Activated CD4-positive, alpha-beta memory T cell treated with anti-CD3 and anti-CD28 coated beads for 36 hours (primary cell): ENCODE measurements at regions not wholly inside any gene's neighbourhood (a gene's known extent, or its start where the extent isn't known, plus 50 kb on each side); places are given as distances from the start of the nearest gene placed in this dataset.

Experiments used
- CTCF ChIA-PET: fragments of 350-600 bp; sonication (Branson Sonifier 250); formaldehyde crosslinking; loops from one replicate; lab custom pipeline; 2021; ENCODE audit warnings: antibody characterized with exemption, inconsistent platforms; lab: Charles Lee
- POLR2A ChIA-PET: fragments of 350-600 bp; sonication (Branson Sonifier 250); formaldehyde crosslinking; loops from one replicate; lab custom pipeline; 2021; ENCODE audit warnings: antibody characterized with exemption; lab: Charles Lee
- DNase-seq: peaks from one replicate; pipeline ENCODE4 v3.0.0-alpha.2; 2020
- H3K27ac Mint-ChIP-seq: one replicate; pipeline ENCODE4 v1.8.0; 2021; ENCODE audit warnings: mixed read lengths
- H3K27me3 Mint-ChIP-seq: one replicate; pipeline ENCODE4 v1.8.0; 2021; ENCODE audit warnings: mixed read lengths
- H3K36me3 Mint-ChIP-seq: one replicate; pipeline ENCODE4 v1.8.0; 2021; ENCODE audit warnings: mixed read lengths
- H3K4me1 Mint-ChIP-seq: one replicate; pipeline ENCODE4 v1.8.0; 2021; ENCODE audit warnings: low read depth, mixed read lengths
- H3K4me3 Mint-ChIP-seq: one replicate; pipeline ENCODE4 v1.8.0; 2021; ENCODE audit warnings: mild to moderate bottlenecking, mixed read lengths
- H3K9me3 Mint-ChIP-seq: one replicate; pipeline ENCODE4 v1.8.0; 2021; ENCODE audit warnings: mixed read lengths
- intact Hi-C: fragments of 100-400 bp; cut with micrococcal nuclease; formaldehyde crosslinking; loops from one replicate; pipeline ENCODE4 v1.15.1; 2023

DNA sequence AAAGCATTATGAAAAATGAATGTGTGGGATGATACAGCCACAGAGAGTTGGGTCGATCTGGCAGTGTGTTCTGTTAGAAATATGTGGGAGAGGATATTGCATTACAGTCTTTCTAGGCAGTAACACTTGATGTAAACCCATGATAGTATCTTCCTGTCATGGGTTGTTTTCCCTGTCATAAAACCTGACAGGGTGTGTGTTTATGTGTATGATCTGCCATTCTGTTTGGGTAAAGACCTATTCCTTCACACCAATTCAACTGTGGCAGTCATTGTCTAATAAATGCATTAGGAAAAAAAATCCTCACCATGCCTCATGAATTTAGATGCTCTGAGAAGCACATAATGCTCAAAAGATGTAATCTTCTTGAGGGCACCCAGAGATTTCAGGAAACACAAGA lies 501.7 kb downstream of the CDY2B start:
- Mint-ChIP-seq H3K4me1 (no peaks in the 10 kb centered on the region), H3K27ac (no peak overlapping the region), H3K9me3 (no peaks in the 10 kb centered on the region), H3K36me3 (no peaks in the 10 kb centered on the region), H3K27me3 (no peaks in the 10 kb centered on the region), H3K4me3 (no peak overlapping the region)
- CTCF ChIA-PET, result no interaction called here
- intact Hi-C loops, result no loop called here
- POLR2A ChIA-PET, result no interaction called here
- DNase-seq, result no peak

DNA sequence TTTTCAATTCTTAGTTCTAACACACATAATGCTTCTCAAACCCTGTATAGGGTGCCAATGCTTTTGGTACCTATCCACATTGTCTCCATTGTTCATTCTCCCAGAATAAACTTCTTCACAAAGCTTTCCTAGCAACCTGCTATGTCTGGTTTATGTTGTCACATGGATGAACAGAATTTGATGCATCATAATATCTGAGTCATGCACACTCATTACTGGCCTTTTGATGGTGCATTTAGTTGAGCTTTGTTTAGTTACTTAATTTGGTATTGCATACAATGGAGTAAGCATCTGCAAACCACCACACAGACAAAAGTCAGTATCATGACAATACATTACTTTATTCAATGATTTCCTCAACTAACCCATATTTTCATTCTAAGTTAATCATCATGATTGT lies 511.6 kb downstream of the CDY2B start:
- intact Hi-C loops, result no loop called here
- no peaks in the 10 kb centered on the region for H3K9me3 Mint-ChIP-seq
- no peaks in the 10 kb centered on the region for H3K27me3 Mint-ChIP-seq
- H3K36me3 Mint-ChIP-seq, result no peaks in the 10 kb centered on the region
- POLR2A ChIA-PET, result no interaction called here
- H3K4me1 Mint-ChIP-seq, result no peaks in the 10 kb centered on the region
- CTCF ChIA-PET, result no interaction called here
- H3K27ac Mint-ChIP-seq, result no peak overlapping the region
- DNase-seq, result no peak
- H3K4me3 Mint-ChIP-seq, result no peak overlapping the region

DNA sequence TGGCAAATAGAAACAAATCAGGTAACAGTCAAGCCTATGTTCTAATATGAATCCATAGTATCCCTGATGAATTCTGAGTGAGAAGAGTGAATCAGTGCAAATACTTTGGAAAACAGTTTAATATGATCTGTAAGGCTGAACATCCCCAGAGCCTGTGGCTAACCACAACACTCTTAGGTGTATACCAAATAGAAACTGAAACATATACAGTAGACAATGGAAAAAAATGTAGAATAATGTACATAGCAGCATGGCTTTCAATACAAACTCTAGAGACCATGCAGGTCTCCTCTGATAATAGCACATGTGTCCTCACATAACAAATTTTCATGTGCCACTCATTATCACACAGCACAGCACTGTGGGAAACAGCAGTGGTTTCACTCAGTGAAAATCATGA lies 513.6 kb downstream of the CDY2B start:
- no peaks in the 10 kb centered on the region for H3K4me1 Mint-ChIP-seq
- DNase-seq, result no peak
- no peak overlapping the region for H3K27ac Mint-ChIP-seq
- H3K36me3 Mint-ChIP-seq, result no peaks in the 10 kb centered on the region
- ChIA-PET CTCF (no interaction called here), POLR2A (no interaction called here)
- intact Hi-C loops, result no loop called here
- H3K4me3 Mint-ChIP-seq, result no peak overlapping the region
- H3K9me3 Mint-ChIP-seq, result no peaks in the 10 kb centered on the region
- no peaks in the 10 kb centered on the region for H3K27me3 Mint-ChIP-seq

DNA sequence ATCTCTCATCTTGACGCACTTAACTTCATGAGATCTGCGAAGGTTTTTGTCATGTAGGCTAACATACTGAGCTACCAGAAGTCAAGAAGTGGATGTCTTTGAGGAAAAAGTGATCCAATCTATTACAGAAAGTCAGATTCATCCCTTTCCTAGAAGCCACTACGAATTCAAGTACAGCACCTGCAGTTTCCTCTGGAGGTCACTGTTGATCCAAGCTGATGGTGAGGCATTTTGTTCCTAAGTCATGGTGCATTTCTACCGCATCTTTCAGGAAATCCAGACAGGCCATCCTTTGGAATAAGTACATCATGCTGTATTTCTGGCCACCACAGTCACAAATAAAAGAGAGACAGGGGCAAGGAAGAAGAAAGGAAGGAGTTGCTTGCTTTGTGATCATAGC lies 541.0 kb downstream of the CDY2B start:
- Mint-ChIP-seq H3K27me3 (no peaks in the 10 kb centered on the region), H3K9me3 (peaks cover 6% of the 10 kb centered on the region), H3K4me3 (no peak overlapping the region), H3K36me3 (no peaks in the 10 kb centered on the region), H3K27ac (no peak overlapping the region), H3K4me1 (no peaks in the 10 kb centered on the region)
- ChIA-PET CTCF (no interaction called here), POLR2A (no interaction called here)
- no peak for DNase-seq
- intact Hi-C loops, result no loop called here

DNA sequence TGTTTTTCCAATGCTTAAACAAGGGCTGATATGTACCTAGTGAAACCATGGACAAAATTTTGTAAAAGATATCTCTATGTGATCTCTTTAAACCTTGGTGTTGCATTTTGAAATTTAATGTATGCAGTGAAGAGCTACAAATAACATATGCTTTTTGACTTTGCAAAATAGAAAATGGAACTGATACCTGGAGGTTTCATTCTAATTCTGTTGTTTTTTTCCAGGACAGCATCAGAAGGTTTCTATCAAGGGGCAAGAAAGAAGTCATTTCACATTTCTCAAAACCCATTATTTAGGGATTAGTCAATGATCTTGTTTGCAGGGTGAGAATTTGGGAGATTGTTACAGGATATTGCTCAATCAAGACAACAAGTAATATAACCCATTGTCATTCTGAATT lies 549.3 kb downstream of the CDY2B start:
- no peak overlapping the region for H3K4me3 Mint-ChIP-seq
- no peaks in the 10 kb centered on the region for H3K9me3 Mint-ChIP-seq
- CTCF ChIA-PET, result no interaction called here
- no peaks in the 10 kb centered on the region for H3K36me3 Mint-ChIP-seq
- no peaks in the 10 kb centered on the region for H3K4me1 Mint-ChIP-seq
- H3K27ac Mint-ChIP-seq, result no peak overlapping the region
- intact Hi-C loops, result no loop called here
- H3K27me3 Mint-ChIP-seq, result no peaks in the 10 kb centered on the region
- POLR2A ChIA-PET, result no interaction called here
- no peak for DNase-seq

DNA sequence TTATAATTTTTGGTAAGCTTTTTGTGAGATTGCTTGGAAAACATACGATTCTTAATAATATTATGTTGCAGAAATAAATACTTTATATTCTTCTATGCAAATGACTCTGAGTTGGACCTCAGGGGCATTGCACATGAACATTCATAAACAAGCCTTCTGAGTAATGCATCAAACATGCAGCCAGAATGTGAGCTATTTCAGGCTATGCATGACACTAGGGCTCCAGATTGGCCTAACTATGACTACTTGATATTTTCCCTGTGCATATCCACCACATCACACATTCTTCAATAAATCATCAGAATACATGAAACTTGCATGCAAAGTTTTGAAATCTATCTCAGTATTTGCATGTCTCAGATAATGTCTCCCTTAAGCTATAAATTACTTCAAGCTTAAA lies 560.1 kb downstream of the CDY2B start:
- Mint-ChIP-seq H3K27me3 (no peaks in the 10 kb centered on the region), H3K9me3 (peaks cover 3% of the 10 kb centered on the region), H3K36me3 (no peaks in the 10 kb centered on the region), H3K27ac (no peak overlapping the region), H3K4me3 (no peak overlapping the region), H3K4me1 (no peaks in the 10 kb centered on the region)
- CTCF ChIA-PET, result no interaction called here
- POLR2A ChIA-PET, result no interaction called here
- intact Hi-C loops, result no loop called here
- DNase-seq, result no peak

DNA sequence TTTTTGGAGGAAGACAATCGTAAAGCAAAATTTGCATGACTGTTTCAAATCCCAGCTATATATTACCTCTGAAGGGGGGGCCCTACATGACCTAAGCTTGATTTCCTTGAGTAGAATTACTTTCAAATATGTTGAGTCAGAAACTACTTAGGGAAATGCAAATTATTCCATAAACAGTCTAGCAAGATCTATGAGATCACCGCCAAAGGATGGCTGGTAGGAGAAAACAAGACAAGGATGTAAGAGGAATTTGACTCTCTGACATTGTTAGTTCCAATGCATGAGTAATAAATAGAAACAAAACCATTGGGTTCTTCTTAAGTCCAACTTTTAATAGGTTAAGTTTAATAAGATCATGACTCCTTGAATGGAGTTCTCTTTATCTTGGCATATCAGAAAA lies 561.4 kb downstream of the CDY2B start:
- no peak overlapping the region for H3K27ac Mint-ChIP-seq
- no peaks in the 10 kb centered on the region for H3K9me3 Mint-ChIP-seq
- no peak for DNase-seq
- H3K4me3 Mint-ChIP-seq, result no peak overlapping the region
- no peaks in the 10 kb centered on the region for H3K4me1 Mint-ChIP-seq
- intact Hi-C loops, result no loop called here
- ChIA-PET CTCF (no interaction called here), POLR2A (no interaction called here)
- H3K27me3 Mint-ChIP-seq, result no peaks in the 10 kb centered on the region
- no peaks in the 10 kb centered on the region for H3K36me3 Mint-ChIP-seq

DNA sequence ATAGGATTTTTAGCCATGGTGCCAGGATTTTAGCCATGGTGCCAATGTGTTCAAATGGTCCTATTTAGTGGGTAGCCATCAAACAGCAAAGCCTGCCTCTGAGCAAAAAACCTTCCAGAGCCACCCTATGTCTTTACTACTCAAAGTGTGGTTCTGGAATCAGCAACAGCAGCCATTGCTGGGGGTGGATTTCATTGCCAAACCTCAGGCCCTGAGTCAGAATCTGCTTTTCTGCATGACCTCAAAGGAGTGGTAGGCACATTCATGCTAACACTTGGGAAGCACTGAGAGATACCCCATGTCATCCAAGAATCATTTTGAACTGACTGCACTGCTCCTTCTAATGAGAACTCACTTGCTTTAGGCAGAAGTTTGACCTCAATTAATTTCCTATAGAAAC lies 603.0 kb downstream of the CDY2B start:
- POLR2A ChIA-PET, result no interaction called here
- Mint-ChIP-seq H3K9me3 (no peaks in the 10 kb centered on the region), H3K36me3 (no peaks in the 10 kb centered on the region), H3K4me1 (no peaks in the 10 kb centered on the region), H3K27me3 (no peaks in the 10 kb centered on the region), H3K27ac (no peak overlapping the region), H3K4me3 (no peak overlapping the region)
- intact Hi-C loops, result no loop called here
- CTCF ChIA-PET, result no interaction called here
- DNase-seq, result peak; percentile 24

DNA sequence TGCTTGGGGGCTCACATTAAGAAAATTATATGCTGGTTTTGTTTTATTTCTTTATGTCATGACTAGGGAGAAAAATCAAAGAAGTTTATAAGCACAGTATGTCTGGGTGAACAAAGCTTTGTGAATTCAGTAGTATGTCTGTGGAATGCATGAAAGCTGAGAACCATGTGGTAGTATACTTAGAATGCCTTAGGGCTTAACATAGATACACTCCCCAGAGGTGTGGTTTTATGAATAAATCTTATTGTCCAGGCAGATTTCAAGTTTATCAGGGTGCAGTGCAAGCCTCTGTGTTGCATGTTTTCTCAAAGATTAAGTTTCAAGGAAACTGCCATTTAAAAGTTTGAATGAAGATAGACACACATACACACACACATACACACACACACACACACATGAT lies 620.5 kb downstream of the CDY2B start:
- POLR2A ChIA-PET, result no interaction called here
- no peak overlapping the region for H3K27ac Mint-ChIP-seq

DNA sequence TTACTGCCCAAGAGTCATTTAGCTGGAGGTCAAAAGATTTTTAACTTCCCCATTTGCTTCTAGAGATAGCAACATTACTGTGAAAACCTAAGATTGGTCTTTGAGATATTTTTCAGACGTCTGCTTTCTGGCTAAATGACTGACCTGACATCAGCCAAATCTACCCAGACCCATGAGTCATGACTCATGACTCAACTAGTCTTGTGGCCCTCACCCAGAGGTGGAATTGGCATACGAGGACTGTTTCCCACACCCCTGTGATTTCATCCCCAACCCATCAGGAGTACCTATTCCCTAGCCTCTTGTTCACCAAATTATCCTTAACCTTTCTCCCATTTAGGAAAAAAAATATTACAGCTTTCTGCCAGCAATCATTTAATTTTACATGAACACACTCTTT lies 641.6 kb downstream of the CDY2B start:
- Mint-ChIP-seq H3K27ac (no peak overlapping the region), H3K27me3 (no peaks in the 10 kb centered on the region), H3K4me3 (no peak overlapping the region), H3K4me1 (no peaks in the 10 kb centered on the region), H3K9me3 (peaks cover 5% of the 10 kb centered on the region), H3K36me3 (no peaks in the 10 kb centered on the region)
- no peak for DNase-seq
- ChIA-PET POLR2A (no interaction called here), CTCF (no interaction called here)
- intact Hi-C loops, result no loop called here

More for the DNA sequence above, 620.5 kb downstream of the CDY2B start:
- Mint-ChIP-seq H3K36me3 (no peaks in the 10 kb centered on the region), H3K4me3 (no peak overlapping the region), H3K9me3 (no peaks in the 10 kb centered on the region), H3K27me3 (no peaks in the 10 kb centered on the region), H3K4me1 (no peaks in the 10 kb centered on the region)
- intact Hi-C loops, result no loop called here
- CTCF ChIA-PET, result no interaction called here
- DNase-seq, result no peak

DNA sequence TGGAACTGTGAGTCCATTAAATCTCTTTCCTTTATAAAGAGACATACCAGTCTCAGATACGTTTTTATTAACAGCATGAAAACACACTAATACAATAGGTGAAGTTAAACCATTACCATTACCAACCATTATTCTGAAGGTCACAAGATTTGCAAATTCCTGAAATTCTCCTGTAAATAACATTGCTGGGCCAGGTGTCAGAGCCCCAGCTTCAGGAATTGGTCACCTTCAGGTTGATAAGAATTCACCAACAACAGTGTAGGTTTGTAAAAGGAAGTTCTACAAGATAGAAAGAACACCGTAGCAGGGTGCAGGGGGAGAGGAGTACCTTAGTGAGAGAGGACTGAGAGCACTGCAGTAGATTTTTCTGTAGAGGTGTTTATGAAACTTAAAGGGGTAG lies 644.3 kb downstream of the CDY2B start:
- H3K27ac Mint-ChIP-seq, result no peak overlapping the region
- H3K27me3 Mint-ChIP-seq, result no peaks in the 10 kb centered on the region
- DNase-seq, result no peak
- peaks cover 5% of the 10 kb centered on the region for H3K9me3 Mint-ChIP-seq
- H3K4me3 Mint-ChIP-seq, result no peak overlapping the region
- CTCF ChIA-PET, result no interaction called here
- POLR2A ChIA-PET, result no interaction called here
- H3K36me3 Mint-ChIP-seq, result no peaks in the 10 kb centered on the region
- intact Hi-C loops, result no loop called here
- no peaks in the 10 kb centered on the region for H3K4me1 Mint-ChIP-seq

DNA sequence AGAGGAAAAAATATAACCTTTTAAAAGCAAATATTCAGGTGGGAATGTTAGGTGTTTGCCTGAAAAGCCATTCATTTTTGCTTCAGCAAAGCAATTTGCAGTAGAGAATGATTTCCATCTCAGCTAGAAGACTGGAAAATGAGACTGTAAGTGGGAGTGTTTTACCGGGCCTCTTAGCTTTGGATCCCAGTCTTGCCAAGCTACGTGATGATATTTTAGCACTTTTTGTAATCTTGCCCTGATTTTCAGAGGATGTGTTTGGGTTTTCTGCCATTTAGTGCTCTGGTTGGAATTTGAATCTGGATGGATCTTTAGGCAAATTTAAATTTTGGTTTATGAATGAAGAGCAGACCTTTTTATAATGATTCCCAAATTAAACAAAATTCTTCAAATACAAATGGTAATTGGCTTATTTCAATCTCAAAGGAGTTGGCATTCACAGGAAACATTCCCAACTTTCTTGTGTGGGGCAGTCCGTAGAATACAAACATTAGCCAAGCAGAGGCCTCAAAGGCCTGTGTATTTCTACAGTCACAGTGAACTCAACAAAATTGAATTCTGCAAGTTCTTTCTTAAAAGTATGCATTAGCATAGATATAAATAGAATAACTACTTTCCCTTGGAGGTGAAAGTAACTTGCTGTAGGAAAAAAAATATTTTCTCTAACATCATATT lies 646.4 kb downstream of the CDY2B start:
- no peaks in the 10 kb centered on the region for H3K9me3 Mint-ChIP-seq
- H3K4me3 Mint-ChIP-seq, result no peak overlapping the region
- H3K36me3 Mint-ChIP-seq, result no peaks in the 10 kb centered on the region
- no peak for DNase-seq
- no peaks in the 10 kb centered on the region for H3K27me3 Mint-ChIP-seq
- H3K4me1 Mint-ChIP-seq, result no peaks in the 10 kb centered on the region
- intact Hi-C loops, result no loop called here
- H3K27ac Mint-ChIP-seq, result no peak overlapping the region
- CTCF ChIA-PET, result no interaction called here
- POLR2A ChIA-PET, result no interaction called here

DNA sequence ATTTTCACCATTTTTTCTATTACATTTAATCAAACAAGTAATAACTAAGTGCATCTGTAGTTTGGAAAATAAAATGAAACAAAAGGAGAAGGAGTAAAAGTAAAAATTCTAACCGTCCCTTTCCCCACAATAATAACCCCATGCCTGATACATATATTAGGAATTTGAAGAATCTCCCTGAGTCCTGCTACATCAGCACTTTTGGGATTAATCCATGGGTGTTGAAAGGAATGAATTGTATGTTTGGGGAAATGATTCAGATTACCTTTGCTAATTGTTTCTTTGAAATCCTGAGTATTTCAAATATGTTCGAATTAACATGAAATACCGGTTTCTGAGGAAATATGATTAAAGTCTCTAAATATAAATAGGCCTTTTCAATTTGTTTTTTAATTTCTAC lies 648.0 kb downstream of the CDY2B start:
- intact Hi-C loops, result no loop called here
- Mint-ChIP-seq H3K4me3 (no peak overlapping the region), H3K27me3 (no peaks in the 10 kb centered on the region), H3K36me3 (no peaks in the 10 kb centered on the region), H3K4me1 (no peaks in the 10 kb centered on the region), H3K9me3 (peaks cover 3% of the 10 kb centered on the region), H3K27ac (no peak overlapping the region)
- CTCF ChIA-PET, result no interaction called here
- no peak for DNase-seq
- POLR2A ChIA-PET, result no interaction called here
